ACC112 (cell line): ENCODE measurements at regions not wholly inside any gene's neighbourhood (a gene's known extent, or its start where the extent isn't known, plus 50 kb on each side); places are given as distances from the start of the nearest gene placed in this dataset.

Experiments
- H2AFZ ChIP-seq: fragments of 200-600 bp; sonication (generic); one replicate; pipeline ENCODE4 v1.6.0; 2017; ENCODE audit warnings: antibody characterized with exemption, low read length; ENCODE audit not compliant: unreplicated experiment
- H3K27ac ChIP-seq: fragments of 200-600 bp; sonication (generic); 2 replicates; pipeline ENCODE4 v1.5.1; 2014; ENCODE audit warnings: low read depth, mild to moderate bottlenecking, antibody characterized with exemption, low read length, moderate library complexity
- H3K27me3 ChIP-seq: fragments of 200-600 bp; sonication (generic); 2 replicates; pipeline ENCODE4 v1.6.1; 2014; ENCODE audit warnings: mild to moderate bottlenecking, antibody characterized with exemption, low read length, moderate library complexity, mixed read lengths; ENCODE audit not compliant: insufficient read depth
- H3K36me3 ChIP-seq: fragments of 200-600 bp; sonication (generic); 2 replicates; pipeline ENCODE4 v1.6.1; 2016; ENCODE audit warnings: mild to moderate bottlenecking, antibody characterized with exemption, low read length, moderate library complexity, mixed read lengths; ENCODE audit not compliant: insufficient read depth
- H3K4me1 ChIP-seq: fragments of 200-600 bp; sonication (generic); one replicate; pipeline ENCODE4 v1.6.1; 2016; ENCODE audit warnings: low read length, mixed read lengths; ENCODE audit not compliant: insufficient read depth, unreplicated experiment, control insufficient read depth
- H3K4me3 ChIP-seq: fragments of 200-600 bp; sonication (generic); 2 replicates; pipeline ENCODE4 v1.5.1; 2014; ENCODE audit warnings: mild to moderate bottlenecking, low read depth, low read length
- H3K79me2 ChIP-seq: fragments of 200-600 bp; sonication (generic); one replicate; pipeline ENCODE4 v1.6.0; 2016; ENCODE audit warnings: low read length; ENCODE audit not compliant: control insufficient read depth, unreplicated experiment, insufficient read depth

DNA sequence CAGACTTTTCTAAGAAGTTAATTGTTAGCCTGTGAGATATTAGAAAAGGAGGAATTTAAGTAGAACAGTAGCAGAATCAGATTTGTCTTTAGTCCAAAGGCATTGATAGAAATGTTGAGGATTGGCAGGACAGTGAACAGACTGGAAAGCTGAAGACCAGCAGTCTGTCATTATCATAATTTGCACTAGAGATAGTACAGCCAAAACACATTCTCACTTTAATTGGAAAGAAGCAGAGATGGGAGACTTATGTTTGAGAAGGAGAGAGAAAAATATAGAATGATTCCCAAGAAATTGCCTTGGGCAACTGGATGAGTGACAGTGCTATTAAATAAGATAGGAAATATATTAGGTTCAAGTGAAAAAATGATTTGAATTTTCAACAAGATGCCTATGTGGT, 755.5 kb downstream of the SLITRK5 start:
- Histone ChIP-seq H3K27ac (no peak overlapping the region), H3K27me3 (no peaks in the 10 kb centered on the region), H3K4me3 (no peak overlapping the region), H2AFZ (no peak overlapping the region), H3K4me1 (no peaks in the 10 kb centered on the region), H3K79me2 (no peaks in the 10 kb centered on the region), H3K36me3 (no peaks in the 10 kb centered on the region)

GRCh38 chr13:88429862-88430261, 758.7 kb downstream of the SLITRK5 start:
- no peaks in the 10 kb centered on the region for H3K4me1 ChIP-seq

DNA sequence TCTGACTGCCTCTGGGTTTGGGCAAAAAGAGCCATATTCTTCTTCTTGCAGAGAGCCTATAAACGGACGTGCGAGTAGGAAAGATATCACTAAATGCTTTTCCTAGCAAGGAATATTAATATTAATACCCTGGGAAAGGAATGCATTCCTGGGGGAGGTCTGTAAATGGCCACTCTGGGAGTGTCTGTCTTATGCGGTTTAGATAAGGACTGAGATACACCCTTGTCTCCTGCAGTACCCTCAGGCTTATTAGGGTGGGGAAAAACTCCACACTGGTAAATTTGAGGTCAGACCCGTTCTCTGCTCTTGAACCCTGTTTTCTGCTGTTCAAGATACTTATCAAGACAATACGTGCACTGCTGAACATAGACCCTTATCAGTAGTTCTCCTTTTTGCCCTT, 763.8 kb downstream of the SLITRK5 start:
- Histone ChIP-seq H3K4me1 (no peaks in the 10 kb centered on the region), H3K27me3 (no peaks in the 10 kb centered on the region), H3K27ac (no peak overlapping the region), H3K4me3 (no peak overlapping the region), H2AFZ (no peak overlapping the region), H3K36me3 (no peaks in the 10 kb centered on the region), H3K79me2 (no peaks in the 10 kb centered on the region)

More at GRCh38 chr13:88429862-88430261, 758.7 kb downstream of the SLITRK5 start:
- Histone ChIP-seq H3K4me3 (no peak overlapping the region), H2AFZ (no peak overlapping the region), H3K27me3 (no peaks in the 10 kb centered on the region), H3K79me2 (no peaks in the 10 kb centered on the region), H3K27ac (no peak overlapping the region), H3K36me3 (no peaks in the 10 kb centered on the region)

- Histone ChIP-seq H3K79me2 (no peaks in the 10 kb centered on the region), H3K4me3 (no peak overlapping the region), H3K27ac (no peak overlapping the region), H2AFZ (no peak overlapping the region), H3K4me1 (no peaks in the 10 kb centered on the region), H3K36me3 (no peaks in the 10 kb centered on the region), H3K27me3 (no peaks in the 10 kb centered on the region)
Observed at GRCh38 chr13:88436974-88437373, 765.8 kb downstream of the SLITRK5 start.

- no peak overlapping the region for H3K4me3 ChIP-seq
- H3K27me3 ChIP-seq, result no peaks in the 10 kb centered on the region
- no peaks in the 10 kb centered on the region for H3K79me2 ChIP-seq
- H3K36me3 ChIP-seq, result no peaks in the 10 kb centered on the region
- no peaks in the 10 kb centered on the region for H3K4me1 ChIP-seq
- no peak overlapping the region for H3K27ac ChIP-seq
- H2AFZ ChIP-seq, result no peak overlapping the region
Observed at GRCh38 chr13:88450515-88450914, 779.3 kb downstream of the SLITRK5 start.

- Histone ChIP-seq H3K4me3 (no peak overlapping the region), H3K4me1 (no peaks in the 10 kb centered on the region), H3K27me3 (no peaks in the 10 kb centered on the region), H3K27ac (no peak overlapping the region), H3K36me3 (no peaks in the 10 kb centered on the region), H3K79me2 (no peaks in the 10 kb centered on the region), H2AFZ (no peak overlapping the region)
Observed at GRCh38 chr13:88456151-88456550, 785.0 kb downstream of the SLITRK5 start.

- H3K4me3 ChIP-seq, result no peak overlapping the region
- no peaks in the 10 kb centered on the region for H3K36me3 ChIP-seq
- H3K27me3 ChIP-seq, result no peaks in the 10 kb centered on the region
- H3K27ac ChIP-seq, result no peak overlapping the region
- no peaks in the 10 kb centered on the region for H3K4me1 ChIP-seq
- no peaks in the 10 kb centered on the region for H3K79me2 ChIP-seq
- no peak overlapping the region for H2AFZ ChIP-seq
Observed at GRCh38 chr13:88459331-88459730, 788.2 kb downstream of the SLITRK5 start.

DNA sequence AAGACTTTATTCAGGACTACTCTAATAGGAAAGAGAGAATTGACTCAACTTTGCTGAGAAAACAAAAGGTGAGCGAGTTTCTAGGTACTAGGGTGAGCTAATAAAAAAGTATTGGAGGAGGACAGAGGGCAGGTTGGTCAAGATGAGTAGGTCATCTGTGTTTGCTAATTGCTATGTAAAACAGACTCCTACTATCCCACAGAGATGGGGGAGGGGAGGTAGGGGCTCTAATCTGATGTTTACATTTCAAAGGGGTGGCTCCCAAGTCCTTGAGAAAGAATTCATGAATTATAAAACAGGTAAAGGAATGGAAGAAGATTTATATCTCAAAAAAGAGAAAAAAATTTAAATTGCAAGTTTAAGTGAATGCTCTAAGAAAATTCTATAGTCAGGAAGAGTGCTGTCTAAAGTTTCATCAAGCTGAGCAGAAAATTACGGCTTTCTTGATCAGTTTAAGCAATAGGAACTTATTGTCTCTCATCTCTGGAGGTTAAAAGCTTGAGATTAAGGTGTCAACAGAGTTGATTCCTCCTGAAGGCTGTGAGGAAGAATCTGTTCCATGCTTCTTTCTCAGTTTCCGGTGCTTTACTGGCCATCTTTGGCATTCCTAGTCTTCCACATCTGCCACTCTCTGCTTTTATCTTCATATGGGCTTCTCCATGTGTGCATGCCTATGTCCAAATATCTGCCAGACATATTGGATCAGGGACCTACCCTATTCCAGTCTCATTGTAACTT, 790.3 kb downstream of the SLITRK5 start:
- Histone ChIP-seq H3K27ac (no peak overlapping the region), H3K4me1 (no peaks in the 10 kb centered on the region), H3K27me3 (no peaks in the 10 kb centered on the region)

DNA sequence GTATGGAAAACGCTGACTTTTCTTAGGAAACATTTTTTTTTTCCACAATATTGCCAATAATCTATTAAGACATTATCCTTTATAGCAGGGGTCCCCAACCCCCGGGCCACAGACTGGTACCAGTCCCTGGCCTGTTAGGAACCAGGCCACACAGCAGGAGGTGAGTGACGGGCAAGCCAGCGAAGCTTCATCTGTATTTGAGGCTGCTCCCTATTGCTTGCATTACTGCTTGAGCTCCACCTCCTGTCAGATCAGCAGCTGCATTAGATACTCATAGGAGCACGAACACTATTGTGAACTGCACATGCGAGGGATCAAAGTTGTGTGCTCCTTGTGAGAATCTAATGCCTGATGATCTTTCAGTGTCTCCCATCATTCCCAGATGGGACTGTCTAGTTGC, 793.7 kb downstream of the SLITRK5 start:
- Histone ChIP-seq H3K4me1 (no peaks in the 10 kb centered on the region), H3K27ac (no peak overlapping the region), H3K4me3 (no peak overlapping the region), H3K27me3 (no peaks in the 10 kb centered on the region), H2AFZ (no peak overlapping the region), H3K79me2 (no peaks in the 10 kb centered on the region), H3K36me3 (no peaks in the 10 kb centered on the region)

More for the DNA sequence above, 790.3 kb downstream of the SLITRK5 start:
- no peaks in the 10 kb centered on the region for H3K79me2 ChIP-seq
- H3K36me3 ChIP-seq, result no peaks in the 10 kb centered on the region
- H2AFZ ChIP-seq, result no peak overlapping the region
- no peak overlapping the region for H3K4me3 ChIP-seq

DNA sequence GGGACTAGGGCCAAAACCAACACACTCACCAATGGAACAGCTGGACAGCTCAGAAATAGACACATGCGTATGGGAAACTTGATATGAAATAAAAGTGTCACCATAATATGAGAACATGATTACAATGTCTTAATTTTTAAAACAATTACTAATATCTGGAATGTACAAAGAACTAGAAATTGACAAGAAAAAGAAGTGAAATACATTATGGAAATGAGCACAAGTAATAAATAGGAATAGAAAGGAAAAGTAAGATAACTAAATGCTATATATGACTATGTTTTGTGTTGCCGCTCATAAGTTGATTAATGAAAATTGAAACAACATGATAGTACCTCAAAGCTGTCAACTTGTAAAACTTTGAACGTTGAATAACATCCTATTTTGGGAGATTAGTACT, 801.1 kb downstream of the SLITRK5 start:
- H3K4me1 ChIP-seq, result no peaks in the 10 kb centered on the region
- no peaks in the 10 kb centered on the region for H3K79me2 ChIP-seq
- H3K27me3 ChIP-seq, result no peaks in the 10 kb centered on the region
- no peak overlapping the region for H3K4me3 ChIP-seq
- H2AFZ ChIP-seq, result no peak overlapping the region
- no peaks in the 10 kb centered on the region for H3K36me3 ChIP-seq
- H3K27ac ChIP-seq, result no peak overlapping the region

GRCh38 chr13:88483202-88483601, 812.0 kb downstream of the SLITRK5 start:
- Histone ChIP-seq H3K79me2 (no peaks in the 10 kb centered on the region), H3K27ac (no peak overlapping the region), H3K4me3 (no peak overlapping the region), H3K4me1 (no peaks in the 10 kb centered on the region), H2AFZ (no peak overlapping the region), H3K27me3 (no peaks in the 10 kb centered on the region), H3K36me3 (no peaks in the 10 kb centered on the region)
